ENCODE measurements at regions not wholly inside any gene's neighbourhood (a gene's known extent, or its start where the extent isn't known, plus 50 kb on each side); places are given as distances from the start of the nearest gene placed in this dataset.

DNA sequence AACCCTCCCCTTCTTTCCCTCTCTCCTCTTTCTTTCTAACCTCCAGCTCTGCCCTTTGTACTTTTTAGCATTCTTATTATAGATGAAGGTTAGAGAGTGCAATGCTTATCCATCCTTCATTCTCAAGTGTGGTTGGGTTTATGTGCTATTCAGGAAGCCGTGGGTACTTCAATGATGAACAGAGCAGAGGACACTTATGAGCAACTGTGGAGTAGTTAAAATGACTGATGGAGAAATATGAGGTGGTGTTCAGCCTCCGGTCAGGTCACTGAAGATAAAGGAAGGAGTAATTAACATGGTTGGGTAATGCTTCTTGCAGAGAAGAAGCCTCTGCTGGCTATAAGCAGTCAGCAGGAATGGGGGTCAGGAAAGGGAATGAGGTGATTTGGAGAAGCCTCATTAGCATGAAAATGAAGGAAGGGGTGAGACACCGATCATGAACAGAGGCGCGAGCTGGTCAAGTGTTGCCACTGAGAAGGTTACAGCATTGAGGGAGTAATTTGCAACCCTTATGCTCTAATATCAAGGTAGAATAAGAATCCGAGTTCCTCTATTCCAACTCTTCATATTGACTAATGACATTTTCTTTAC lies 174.7 kb downstream of the LPIN1 start:
- FAIRE-seq = no peak

GRCh38 chr2:11922294-11922693 lies 175.9 kb downstream of the LPIN1 start:
- DNase-seq (ENCODE audit: low spot score) (no peak), FAIRE-seq (no peak)

More for the DNA sequence above, 174.7 kb downstream of the LPIN1 start:
- no peak for DNase-seq (ENCODE audit: low spot score)

DNA sequence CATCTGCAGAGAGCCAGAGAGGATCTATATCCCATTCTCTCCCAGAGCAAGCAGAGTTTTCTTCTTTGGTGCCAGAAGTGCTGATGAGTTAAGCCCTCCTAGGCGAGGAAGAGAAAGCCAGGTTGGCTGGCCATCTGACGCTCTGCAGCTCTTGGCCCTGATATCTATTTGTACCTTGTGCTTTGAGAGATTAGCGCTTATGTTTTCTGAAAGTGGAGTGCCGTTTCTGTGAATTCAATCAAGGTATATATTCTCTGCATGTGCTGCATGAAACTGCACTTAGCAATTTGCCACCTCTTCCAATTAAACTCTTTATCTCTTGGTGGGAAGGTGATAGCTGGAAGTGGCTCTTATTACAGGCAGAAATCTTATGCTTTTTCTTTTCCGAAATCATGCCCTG lies 177.5 kb downstream of the LPIN1 start:
- DNase-seq (ENCODE audit: low spot score) (no peak), FAIRE-seq (no peak)

GRCh38 chr2:11925295-11926066 lies 179.0 kb downstream of the LPIN1 start:
- DNase-seq (ENCODE audit: low spot score) (no peak), FAIRE-seq (no peak)

DNA sequence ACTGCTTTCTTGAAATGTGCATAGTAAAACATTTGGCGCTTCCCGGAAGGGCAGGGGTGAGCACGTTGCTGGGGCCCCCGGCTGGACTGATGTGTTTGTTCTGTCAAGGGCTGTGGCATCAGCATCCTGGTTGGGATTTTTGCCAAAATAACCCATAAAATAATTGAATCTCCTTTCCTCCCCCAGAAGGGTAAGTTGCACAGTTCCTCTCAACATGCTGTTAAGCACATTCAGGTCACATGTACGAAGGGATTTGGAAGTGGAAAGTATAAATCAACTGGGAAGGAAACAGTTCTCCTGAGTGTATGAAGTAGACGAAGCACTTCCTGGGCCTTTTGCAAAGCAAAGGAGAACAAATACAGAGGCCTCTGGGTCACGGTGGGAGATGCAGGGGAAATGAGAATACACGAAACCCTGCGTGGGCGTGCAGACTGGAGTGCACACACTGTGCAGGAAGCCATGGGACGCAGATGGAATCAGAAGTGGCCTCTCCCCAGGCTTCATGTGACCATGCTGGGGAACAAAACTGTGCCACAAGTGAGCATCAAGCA lies 183.9 kb downstream of the LPIN1 start:
- DNase-seq (ENCODE audit: low spot score) (no peak), FAIRE-seq (no peak)

DNA sequence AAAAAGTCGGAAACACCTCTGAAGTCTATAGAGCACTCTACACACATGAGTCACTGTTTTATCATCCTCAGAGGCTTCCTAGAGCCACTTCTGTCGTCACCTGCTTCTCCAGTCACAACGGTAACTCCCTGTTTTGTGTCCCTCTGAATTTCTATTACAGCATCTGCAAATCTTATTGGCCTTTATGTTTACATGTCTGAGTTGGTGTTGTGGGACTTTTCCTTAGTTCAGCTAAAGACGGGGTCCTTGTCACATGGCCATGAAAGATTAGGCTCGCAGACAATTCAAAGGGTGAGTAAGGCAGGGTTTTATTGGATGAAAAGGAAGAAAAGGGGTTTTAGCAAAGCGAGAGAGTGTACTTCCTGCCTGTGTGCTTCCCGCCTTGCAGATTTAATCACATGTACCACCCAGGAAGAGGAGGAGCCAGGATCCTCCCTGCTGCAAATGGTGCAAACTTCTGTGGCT lies 185.6 kb downstream of the LPIN1 start:
- DNase-seq (ENCODE audit: low spot score) (no peak), FAIRE-seq (no peak)

DNA sequence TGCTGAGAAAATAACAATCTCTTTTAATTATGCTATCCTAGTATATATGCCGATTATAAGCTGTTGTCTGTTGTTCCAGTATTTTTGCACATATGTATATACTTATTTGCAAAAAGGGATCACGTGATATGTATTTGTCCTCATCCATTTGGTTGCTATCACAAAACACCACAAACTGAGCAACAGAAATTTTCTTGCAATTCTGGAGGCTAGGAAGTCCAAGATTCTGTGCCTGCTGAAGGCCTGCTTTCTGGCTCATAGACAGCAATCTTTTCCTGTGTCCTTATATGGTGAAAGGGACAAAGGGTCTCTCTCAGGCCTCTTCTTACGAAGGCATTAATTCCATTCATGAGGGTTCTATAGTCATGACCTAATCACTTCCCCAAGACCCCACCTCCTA lies 186.5 kb downstream of the LPIN1 start:
- FAIRE-seq (no peak), DNase-seq (ENCODE audit: low spot score) (no peak)

DNA sequence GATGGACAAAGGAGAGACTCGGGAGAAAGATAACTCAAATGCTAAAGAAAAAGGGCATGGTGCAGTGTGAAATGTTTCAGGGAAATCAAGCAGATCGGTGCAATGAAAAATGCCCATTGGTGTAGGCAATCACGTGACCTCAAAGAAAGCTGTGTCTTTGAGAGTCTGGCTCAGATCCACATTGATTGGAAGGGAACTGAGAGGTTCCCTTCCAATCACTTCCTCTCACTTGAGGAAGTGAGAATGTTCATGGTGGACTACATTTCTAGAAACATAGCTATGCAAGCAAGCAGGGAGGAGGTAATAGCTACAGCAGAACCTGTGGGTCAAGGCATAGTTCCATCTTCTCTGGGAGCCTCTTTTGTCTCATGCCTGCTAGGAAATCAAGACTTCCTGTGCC lies 187.4 kb downstream of the LPIN1 start:
- FAIRE-seq (no peak), DNase-seq (ENCODE audit: low spot score) (no peak)

DNA sequence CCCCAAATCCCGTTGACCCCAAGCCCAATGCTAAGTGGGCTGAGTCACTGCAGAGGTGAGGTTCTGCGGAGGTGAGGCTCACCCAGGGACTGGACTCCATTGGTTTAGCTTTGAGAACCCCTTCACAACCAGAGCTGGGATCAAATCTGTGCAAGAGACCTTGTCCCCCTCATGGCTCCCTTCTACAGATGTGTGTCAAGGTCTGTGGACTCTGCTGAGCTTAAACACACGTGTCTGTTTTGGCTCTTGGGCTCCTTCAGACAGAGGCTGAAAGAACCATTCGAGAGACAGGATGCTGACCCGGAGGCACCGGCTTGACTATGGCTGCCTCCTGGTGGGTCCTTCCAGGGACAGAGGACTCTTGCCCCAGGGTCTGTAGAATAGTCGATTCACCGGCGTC lies 190.3 kb downstream of the LPIN1 start:
- no peak for FAIRE-seq
- no peak for DNase-seq (ENCODE audit: low spot score)

- FAIRE-seq (no peak), DNase-seq (ENCODE audit: low spot score) (no peak)
These were observed 191.8 kb downstream of the LPIN1 start for GRCh38 chr2:11938196-11938595.

DNA sequence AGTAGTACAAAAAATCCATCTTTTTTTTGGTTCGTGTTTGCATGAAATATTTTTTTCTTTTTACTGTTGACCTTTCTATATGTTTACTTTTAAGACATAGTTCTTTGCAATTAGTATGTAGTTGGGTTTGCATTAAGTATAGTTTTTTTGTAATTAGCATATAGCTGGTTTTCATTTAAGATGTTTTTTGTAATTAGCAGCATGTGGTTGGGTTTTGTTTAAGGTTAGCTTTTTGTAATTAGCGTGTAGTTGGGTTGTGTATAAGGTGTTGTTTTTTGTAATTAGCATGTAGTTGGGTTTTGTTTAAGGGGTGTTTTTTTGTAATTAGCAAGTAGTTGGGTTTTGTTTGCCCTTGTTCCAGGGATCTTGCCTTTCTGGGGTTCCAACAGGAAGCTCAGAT lies 193.1 kb downstream of the LPIN1 start:
- no peak for FAIRE-seq

GRCh38 chr2:11940121-11940743 lies 193.8 kb downstream of the LPIN1 start:
- DNase-seq (ENCODE audit: low spot score) = no peak

More for the DNA sequence above, 193.1 kb downstream of the LPIN1 start:
- no peak for DNase-seq (ENCODE audit: low spot score)

DNA sequence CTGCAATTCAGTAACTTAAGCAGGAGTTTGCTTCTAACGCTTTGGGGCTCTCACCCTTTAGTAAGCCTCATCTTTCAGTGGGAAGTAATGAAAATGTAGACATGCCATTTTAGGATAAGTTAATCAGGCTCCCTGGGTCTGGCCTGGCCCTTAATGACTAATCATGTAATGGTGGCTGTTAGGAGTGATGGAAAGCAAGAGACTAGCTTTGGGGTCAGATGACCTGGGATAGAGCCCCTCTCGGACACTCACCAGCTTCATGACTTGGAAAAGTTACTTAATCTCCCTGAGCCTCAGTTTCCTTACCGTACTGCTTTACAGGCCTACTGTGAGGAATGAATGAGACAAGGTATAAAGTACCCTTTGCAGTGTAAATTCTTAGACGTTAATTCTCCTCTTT lies 194.4 kb downstream of the LPIN1 start:
- no peak for DNase-seq (ENCODE audit: low spot score)
- FAIRE-seq = no peak

More at GRCh38 chr2:11940121-11940743, 193.8 kb downstream of the LPIN1 start:
- no peak for FAIRE-seq

DNA sequence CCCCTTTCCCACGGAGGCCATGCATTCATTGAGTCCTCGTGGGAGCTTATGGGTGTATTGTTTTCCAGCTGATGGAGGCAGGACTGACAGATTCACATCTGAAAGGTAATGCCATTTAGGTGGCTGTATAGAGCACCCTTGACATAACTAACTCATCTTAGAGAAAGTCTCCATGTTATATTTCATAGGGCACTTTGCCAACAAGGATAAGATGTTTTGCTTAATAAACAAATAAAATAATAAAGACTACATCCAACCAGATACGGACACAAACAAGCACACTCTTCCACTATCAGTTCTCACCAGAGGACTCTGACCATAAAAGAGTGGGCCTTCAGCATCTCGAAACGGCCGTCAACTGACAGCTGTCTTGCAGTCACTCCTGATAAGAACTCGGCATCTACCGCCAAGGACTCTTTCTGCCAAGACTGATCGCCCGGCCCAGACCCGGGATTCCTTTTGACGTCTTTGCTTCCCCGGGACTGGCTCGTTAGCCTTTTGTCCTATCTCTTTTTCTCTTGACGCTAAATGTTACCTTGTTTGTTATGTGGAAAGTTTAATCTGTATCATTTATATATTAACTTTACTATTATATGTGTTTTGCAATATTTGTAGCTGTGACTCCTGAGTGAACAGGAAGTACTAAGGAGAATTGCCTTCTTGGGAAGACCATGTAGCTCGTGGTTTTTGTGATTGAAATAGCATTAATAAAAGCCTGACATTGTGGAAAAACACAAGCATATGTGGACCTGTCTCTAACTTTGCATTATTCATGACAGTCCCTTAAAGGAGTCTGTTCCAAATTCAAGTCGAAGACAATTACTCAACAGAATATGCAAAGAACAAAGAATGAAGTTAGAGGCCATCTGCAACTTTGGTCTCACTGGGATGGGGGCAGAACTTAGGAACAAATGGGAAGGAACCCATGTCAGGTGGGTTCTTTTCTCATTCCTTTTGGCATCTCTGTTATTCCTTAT lies 195.1 kb downstream of the LPIN1 start:
- DNase-seq (ENCODE audit: low spot score) (no peak), FAIRE-seq (no peak)

GRCh38 chr2:11942178-11942569 lies 195.7 kb downstream of the LPIN1 start:
- FAIRE-seq (no peak), DNase-seq (ENCODE audit: low spot score) (no peak)

DNA sequence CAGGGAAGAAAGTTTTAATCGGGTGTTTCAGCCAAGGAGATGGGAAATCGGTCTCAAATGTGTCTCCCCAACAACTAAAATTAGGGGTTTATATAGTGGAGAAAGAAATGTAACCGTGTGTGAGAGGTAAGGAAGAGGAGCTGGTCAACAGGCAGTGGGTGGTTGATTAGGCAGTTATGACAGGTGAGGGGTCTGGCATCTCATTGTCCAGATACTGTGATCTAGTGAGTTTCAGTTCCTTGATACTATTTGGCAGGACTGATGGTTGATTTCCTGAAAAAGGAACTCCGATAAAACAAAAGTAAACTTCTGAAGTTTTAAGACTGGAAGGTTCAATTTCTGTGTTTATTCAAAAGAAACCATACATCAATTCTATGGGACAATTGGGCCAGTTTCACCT lies 197.9 kb downstream of the LPIN1 start:
- no peak for FAIRE-seq
- DNase-seq (ENCODE audit: low spot score) = no peak

- FAIRE-seq = no peak
- no peak for DNase-seq (ENCODE audit: low spot score)
These were observed 199.0 kb downstream of the LPIN1 start for GRCh38 chr2:11945139-11946126.

- no peak for DNase-seq (ENCODE audit: low spot score)
- FAIRE-seq = no peak
These were observed 201.5 kb downstream of the LPIN1 start for GRCh38 chr2:11947956-11948355.

DNA sequence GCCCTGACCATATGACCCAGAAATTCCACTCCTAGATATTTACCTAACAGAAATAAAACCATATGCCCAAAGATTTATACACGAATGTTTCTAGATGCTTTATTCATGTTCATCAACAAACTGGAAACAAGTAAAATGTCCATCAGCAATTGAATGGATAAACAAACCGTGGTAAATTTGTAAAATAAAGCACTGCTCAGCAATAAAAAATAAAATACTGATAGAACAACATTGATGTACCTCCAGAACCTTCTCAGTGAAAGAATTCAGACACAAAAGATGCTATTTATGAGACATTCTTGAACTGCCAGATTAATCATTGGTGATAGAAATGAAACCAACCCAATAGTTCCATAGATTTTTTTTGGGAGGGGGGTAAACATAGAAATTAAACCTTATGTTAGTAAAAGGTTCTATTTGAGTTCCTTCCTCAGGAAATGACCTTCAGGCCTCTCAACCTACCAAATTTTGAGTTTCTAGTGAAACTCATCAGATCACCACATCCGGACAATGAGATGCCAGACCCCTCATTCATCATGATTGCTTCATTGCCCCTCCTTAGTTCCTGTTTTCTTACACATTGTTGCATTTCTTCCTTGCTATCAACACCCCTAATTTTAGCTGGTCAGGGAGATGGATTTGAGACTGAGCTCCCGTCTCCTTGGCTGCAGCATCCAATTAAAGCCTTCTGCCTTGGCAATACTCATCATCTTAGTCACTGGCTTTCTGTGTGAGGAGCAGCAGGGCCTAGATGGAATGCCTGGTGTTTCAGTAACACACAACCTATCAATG lies 203.5 kb downstream of the LPIN1 start:
- FAIRE-seq (no peak), DNase-seq (ENCODE audit: low spot score) (no peak)

Data from RCC 7860 (cell line).